GM12878 (cell line): ENCODE measurements at regions not wholly inside any gene's neighbourhood (a gene's known extent, or its start where the extent isn't known, plus 50 kb on each side); places are given as distances from the start of the nearest gene placed in this dataset.

Experiments used
- ATAC-seq: fragments of 200-7000 bp; cut with Tn5 transposase; 3 replicates; pipeline ENCODE4 v1.9.1; 2020; ENCODE audit warnings: mild to moderate bottlenecking, moderate library complexity
- BruUV-seq: library from RNA; stranded (reverse); fragments of 400-500 nt; replicated peaks from 2 replicates; lab custom pipeline; 2021; lab: Mats Ljungman, UMichigan
- CTCF ChIA-PET: fragments of 300-600 bp; sonication (Branson Sonifier 250); formaldehyde crosslinking; extraction: SDS; loops from one replicate; lab custom pipeline; 2021; ENCODE audit warnings: inconsistent platforms; lab: Yijun Ruan, JAX
- POLR2A ChIA-PET: fragments of 350-600 bp; formaldehyde crosslinking; extraction: SDS; loops from one replicate; lab custom pipeline; 2021; ENCODE audit warnings: inconsistent platforms; lab: Charles Lee
- RAD21 ChIA-PET: fragments of 300-600 bp; sonication (Branson Sonifier 250); formaldehyde crosslinking; loops from one replicate; lab custom pipeline; 2023; ENCODE audit warnings: antibody characterized with exemption; ENCODE audit not compliant: unreplicated experiment; lab: Charles Lee
- SMC1A ChIA-PET: fragments of 300-600 bp; sonication (Branson Sonifier 250); formaldehyde crosslinking; loops from one replicate; lab custom pipeline; 2023; ENCODE audit not compliant: unreplicated experiment, uncharacterized antibody; lab: Charles Lee
- DNase-seq: peaks from one replicate; pipeline ENCODE4 v3.0.0-alpha.2; 2011; ENCODE audit warnings: low read depth, low spot score
- FAIRE-seq: peaks from 3 replicates; lab custom pipeline; 2011; peaks lifted over from hg19 to GRCh38; lab: Jason Lieb, UNC
- H2AFZ ChIP-seq: 2 replicates; pipeline ENCODE4 v1.6.0; 2011; ENCODE audit warnings: low read depth, low read length, control low read depth; ENCODE audit not compliant: control insufficient read depth
- H3K27ac ChIP-seq: 2 replicates; pipeline ENCODE4 v1.5.1; 2011; ENCODE audit warnings: control low read depth; ENCODE audit not compliant: control insufficient read depth, insufficient read depth
- H3K27me3 ChIP-seq, 2 experiments: replicated peaks in 1 of 2; 2 replicates each; pipeline versions ENCODE4 v1.6.0 to v1.6.1; 2011; ENCODE audit warnings: low read length in 1 of 2; ENCODE audit not compliant: control insufficient read depth in 2 of 2, insufficient read depth in 2 of 2
- H3K36me3 ChIP-seq, 2 experiments: 2 replicates each; pipeline ENCODE4 v1.5.1; 2011; ENCODE audit warnings: low read length in 1 of 2; ENCODE audit not compliant: control insufficient read depth in 2 of 2, insufficient read depth in 2 of 2
- H3K4me1 ChIP-seq: 2 replicates; pipeline ENCODE4 v1.6.1; 2011; ENCODE audit warnings: mild to moderate bottlenecking, low read length, moderate library complexity, mixed read lengths; ENCODE audit not compliant: control insufficient read depth, insufficient read depth
- H3K4me2 ChIP-seq: 2 replicates; pipeline ENCODE4 v1.6.0; 2011; ENCODE audit warnings: control low read depth; ENCODE audit not compliant: control insufficient read depth, insufficient read depth
- H3K4me3 ChIP-seq: fragments of 200-600 bp; sonication (generic); 2 replicates; pipeline ENCODE4 v1.5.1; 2016
- H3K79me2 ChIP-seq: 2 replicates; pipeline ENCODE4 v1.6.0; 2011; ENCODE audit warnings: low read length; ENCODE audit not compliant: control insufficient read depth, insufficient read depth
- H3K9ac ChIP-seq: 2 replicates; pipeline ENCODE4 v1.8.0; 2011; ENCODE audit warnings: low read length, control low read depth, mixed read lengths; ENCODE audit not compliant: control insufficient read depth, insufficient read depth
- H3K9me3 ChIP-seq: replicated peaks from 3 replicates; pipeline ENCODE4 v1.5.1; 2011; ENCODE audit warnings: mild to moderate bottlenecking, low read length; ENCODE audit not compliant: control insufficient read depth, insufficient read depth
- H4K20me1 ChIP-seq: 2 replicates; pipeline ENCODE4 v1.6.0; 2011; ENCODE audit not compliant: control insufficient read depth, insufficient read depth
- BHLHE40 ChIP-seq, 2 experiments: fragments of 450-650 bp in 1 of 2; IDR thresholded peaks; 2 replicates each; pipeline ENCODE4 v1.6.1; 2011 to 2017; ENCODE audit warnings: low read depth in 2 of 2, borderline replicate concordance in 1 of 2, improper control_type of control experiment in 1 of 2, low read length in 1 of 2, mild to moderate bottlenecking in 1 of 2
- CHD4 ChIP-seq: fragments of 200-600 bp; sonication (generic); IDR thresholded peaks from 2 replicates; pipeline ENCODE4 v1.6.1; 2016; ENCODE audit warnings: mild to moderate bottlenecking
- EED ChIP-seq: sonication (generic); IDR thresholded peaks from 2 replicates; pipeline ENCODE4 v1.6.1; 2016; ENCODE audit warnings: antibody characterized with exemption, low read depth
- IRF4 ChIP-seq: IDR thresholded peaks from 2 replicates; pipeline ENCODE4 v1.6.1; 2011; ENCODE audit warnings: low read depth, low read length
- JUND ChIP-seq: IDR thresholded peaks from 2 replicates; pipeline ENCODE4 v1.6.1; 2012; ENCODE audit warnings: low read depth, mild to moderate bottlenecking, low read length, improper control_type of control experiment, moderate library complexity
- MTA3 ChIP-seq: IDR thresholded peaks from 2 replicates; pipeline ENCODE4 v1.6.1; 2012; ENCODE audit warnings: low read length, inconsistent platforms, borderline replicate concordance
- MXI1 ChIP-seq: fragments of 150-350 bp; IDR thresholded peaks from 2 replicates; pipeline ENCODE4 v1.6.1; 2011; ENCODE audit warnings: low read depth, mild to moderate bottlenecking, inconsistent platforms, low read length, improper control_type of control experiment
- PAX5 ChIP-seq: IDR thresholded peaks from 2 replicates; pipeline ENCODE4 v1.6.1; 2011; ENCODE audit warnings: low read depth, low read length, borderline replicate concordance
- RCOR1 ChIP-seq: conservative IDR thresholded peaks from 2 replicates; pipeline ENCODE4 v1.6.1; 2012; ENCODE audit warnings: low read depth, low read length, improper control_type of control experiment
- SIN3A ChIP-seq: IDR thresholded peaks from 2 replicates; pipeline ENCODE4 v1.6.1; 2012; ENCODE audit warnings: low read depth, low read length, improper control_type of control experiment
- SUZ12 ChIP-seq: fragments of 200-600 bp; sonication (generic); IDR thresholded peaks from one replicate; pipeline ENCODE4 v1.6.1; 2018; ENCODE audit warnings: antibody characterized with exemption, mild to moderate bottlenecking; ENCODE audit not compliant: unreplicated experiment
- TBL1XR1 ChIP-seq: IDR thresholded peaks from 2 replicates; pipeline ENCODE4 v1.6.1; 2012; ENCODE audit warnings: low read depth, low read length, improper control_type of control experiment
- TCF12 ChIP-seq: IDR thresholded peaks from 2 replicates; pipeline ENCODE4 v1.6.1; 2011; ENCODE audit warnings: low read depth, mild to moderate bottlenecking, low read length
- WGBS: methylation state at CpG from one replicate; pipeline ENCODE4 v1.1.6; 2016; ENCODE audit warnings: low lambda C conversion rate; ENCODE audit not compliant: insufficient replicate concordance, insufficient coverage; ENCODE audit errors: missing lambda C conversion rate; 5-methylcytosine and 5-hydroxymethylcytosine counted together
- in situ Hi-C: fragments of 300-500 bp; cut with MboI; formaldehyde crosslinking; loops from 9 replicates; pipeline ENCODE4 v1.14.3; 2018; ENCODE audit warnings: mixed read lengths
- intact Hi-C: fragments of 100-400 bp; cut with micrococcal nuclease; formaldehyde crosslinking; loops from one replicate; pipeline ENCODE4 v1.14.2; 2022; ENCODE audit not compliant: unreplicated experiment
- TF ChIP-seq, protein P1 (sequence below): fragments of 450-650 bp; IDR thresholded peaks from 2 replicates; pipeline ENCODE4 v1.6.1; 2016; ENCODE audit warnings: mild to moderate bottlenecking
- TF ChIP-seq, protein P2 (sequence below): fragments of 150-350 bp; IDR thresholded peaks from 2 replicates; pipeline ENCODE4 v1.6.1; 2014; ENCODE audit warnings: mild to moderate bottlenecking, low read depth, low read length
- TF ChIP-seq, protein P3 (sequence below): fragments of 450-650 bp; IDR thresholded peaks from 2 replicates; pipeline ENCODE4 v1.6.1; 2017; ENCODE audit warnings: mild to moderate bottlenecking
- TF ChIP-seq, protein P4 (sequence below): fragments of 450-650 bp; formaldehyde crosslinking; IDR thresholded peaks from 2 replicates; pipeline ENCODE4 v1.5.0; 2022; ENCODE audit warnings: mild to moderate bottlenecking, missing genetic modification characterization

DNA sequence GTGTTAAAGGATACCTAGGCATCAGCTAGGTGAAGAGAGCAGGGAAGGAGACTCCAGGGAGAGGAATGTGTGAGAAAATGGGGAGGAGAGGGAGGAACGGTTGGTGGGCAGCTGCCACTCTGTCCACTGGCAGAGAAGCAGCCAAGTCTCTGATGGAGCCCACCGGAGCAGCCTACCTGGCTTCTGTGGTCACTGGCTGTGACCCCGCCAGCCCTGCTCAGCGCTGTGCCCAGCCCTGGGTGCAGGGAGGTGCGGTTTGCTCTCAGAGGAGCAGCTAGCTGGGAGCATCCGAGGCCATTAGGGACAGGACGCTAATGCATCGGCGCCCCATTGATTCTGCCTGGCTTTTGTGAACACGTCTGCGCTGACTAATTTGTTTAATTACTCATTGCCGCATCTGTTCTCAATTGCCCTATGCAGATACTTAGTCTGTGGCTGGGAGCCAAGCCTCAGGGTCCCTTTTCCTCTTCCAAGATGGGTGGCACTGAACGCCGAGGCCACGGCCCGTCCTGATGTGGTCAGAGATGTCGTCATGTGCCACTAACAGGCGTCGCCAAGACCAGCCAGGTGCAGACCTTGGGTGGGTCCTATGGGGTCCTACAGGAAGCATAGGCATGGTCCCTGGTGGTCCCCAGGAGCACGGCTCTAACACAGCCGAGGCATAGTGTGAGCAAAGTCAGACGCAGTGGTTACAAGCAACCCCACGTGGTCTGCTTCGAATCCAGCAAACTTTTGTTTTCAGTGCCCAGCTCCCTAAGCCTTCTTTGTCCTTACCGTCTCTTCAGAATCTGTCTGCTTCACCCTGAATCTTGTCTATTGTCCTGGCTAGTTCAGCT lies 82.0 kb downstream of the RRM2 start:
- no TSS peak for BruUV-seq
- no peak overlapping the region for H2AFZ ChIP-seq
- 78% methylated on average over 25 of the region's 25 CpGs for WGBS
- ATAC-seq = no peak
- H3K9me3 ChIP-seq = no peaks in the 10 kb centered on the region
- H3K4me2 ChIP-seq = no peak overlapping the region
- CTCF ChIA-PET = no interaction called here
- no peak overlapping the region for H3K27ac ChIP-seq
- intact Hi-C loops = no loop called here
- H3K4me3 ChIP-seq = no peak overlapping the region
- no peaks in the 10 kb centered on the region for H3K27me3 ChIP-seq
- no peak for DNase-seq
- RAD21 ChIA-PET = no interaction called here
- no peak overlapping the region for H3K9ac ChIP-seq
- H3K36me3 ChIP-seq = no peaks in the 10 kb centered on the region; a peak in 1 of 4 replicates
- H3K79me2 ChIP-seq = no peaks in the 10 kb centered on the region
- H3K4me1 ChIP-seq = no peaks in the 10 kb centered on the region
- SMC1A ChIA-PET = no interaction called here
- in situ Hi-C loops = no loop called here
- FAIRE-seq = no peak
- no peaks in the 10 kb centered on the region for H4K20me1 ChIP-seq
- POLR2A ChIA-PET = no interaction called here
- TF ChIP-seq, protein P1, sequence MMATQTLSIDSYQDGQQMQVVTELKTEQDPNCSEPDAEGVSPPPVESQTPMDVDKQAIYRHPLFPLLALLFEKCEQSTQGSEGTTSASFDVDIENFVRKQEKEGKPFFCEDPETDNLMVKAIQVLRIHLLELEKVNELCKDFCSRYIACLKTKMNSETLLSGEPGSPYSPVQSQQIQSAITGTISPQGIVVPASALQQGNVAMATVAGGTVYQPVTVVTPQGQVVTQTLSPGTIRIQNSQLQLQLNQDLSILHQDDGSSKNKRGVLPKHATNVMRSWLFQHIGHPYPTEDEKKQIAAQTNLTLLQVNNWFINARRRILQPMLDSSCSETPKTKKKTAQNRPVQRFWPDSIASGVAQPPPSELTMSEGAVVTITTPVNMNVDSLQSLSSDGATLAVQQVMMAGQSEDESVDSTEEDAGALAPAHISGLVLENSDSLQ = no peak
- TF ChIP-seq CHD4 (no peak), TCF12 (no peak), TBL1XR1 (no peak), JUND (no peak), BHLHE40 (IDR thresholded peaks at IDR 0.05; ENCODE audit: borderline replicate concordance in 1 of 2, low read depth in 2 of 2, low read length in 1 of 2) (no peak), SIN3A (no peak), MXI1 (no peak), PAX5 (no peak), EED (no peak), MTA3 (no peak), RCOR1 (no peak), IRF4 (no peak), SUZ12 (no peak)
- TF ChIP-seq, protein P2, sequence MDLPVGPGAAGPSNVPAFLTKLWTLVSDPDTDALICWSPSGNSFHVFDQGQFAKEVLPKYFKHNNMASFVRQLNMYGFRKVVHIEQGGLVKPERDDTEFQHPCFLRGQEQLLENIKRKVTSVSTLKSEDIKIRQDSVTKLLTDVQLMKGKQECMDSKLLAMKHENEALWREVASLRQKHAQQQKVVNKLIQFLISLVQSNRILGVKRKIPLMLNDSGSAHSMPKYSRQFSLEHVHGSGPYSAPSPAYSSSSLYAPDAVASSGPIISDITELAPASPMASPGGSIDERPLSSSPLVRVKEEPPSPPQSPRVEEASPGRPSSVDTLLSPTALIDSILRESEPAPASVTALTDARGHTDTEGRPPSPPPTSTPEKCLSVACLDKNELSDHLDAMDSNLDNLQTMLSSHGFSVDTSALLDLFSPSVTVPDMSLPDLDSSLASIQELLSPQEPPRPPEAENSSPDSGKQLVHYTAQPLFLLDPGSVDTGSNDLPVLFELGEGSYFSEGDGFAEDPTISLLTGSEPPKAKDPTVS = no peak
- TF ChIP-seq, protein P3, sequence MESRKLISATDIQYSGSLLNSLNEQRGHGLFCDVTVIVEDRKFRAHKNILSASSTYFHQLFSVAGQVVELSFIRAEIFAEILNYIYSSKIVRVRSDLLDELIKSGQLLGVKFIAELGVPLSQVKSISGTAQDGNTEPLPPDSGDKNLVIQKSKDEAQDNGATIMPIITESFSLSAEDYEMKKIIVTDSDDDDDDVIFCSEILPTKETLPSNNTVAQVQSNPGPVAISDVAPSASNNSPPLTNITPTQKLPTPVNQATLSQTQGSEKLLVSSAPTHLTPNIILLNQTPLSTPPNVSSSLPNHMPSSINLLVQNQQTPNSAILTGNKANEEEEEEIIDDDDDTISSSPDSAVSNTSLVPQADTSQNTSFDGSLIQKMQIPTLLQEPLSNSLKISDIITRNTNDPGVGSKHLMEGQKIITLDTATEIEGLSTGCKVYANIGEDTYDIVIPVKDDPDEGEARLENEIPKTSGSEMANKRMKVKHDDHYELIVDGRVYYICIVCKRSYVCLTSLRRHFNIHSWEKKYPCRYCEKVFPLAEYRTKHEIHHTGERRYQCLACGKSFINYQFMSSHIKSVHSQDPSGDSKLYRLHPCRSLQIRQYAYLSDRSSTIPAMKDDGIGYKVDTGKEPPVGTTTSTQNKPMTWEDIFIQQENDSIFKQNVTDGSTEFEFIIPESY = no peak
- TF ChIP-seq, protein P4, sequence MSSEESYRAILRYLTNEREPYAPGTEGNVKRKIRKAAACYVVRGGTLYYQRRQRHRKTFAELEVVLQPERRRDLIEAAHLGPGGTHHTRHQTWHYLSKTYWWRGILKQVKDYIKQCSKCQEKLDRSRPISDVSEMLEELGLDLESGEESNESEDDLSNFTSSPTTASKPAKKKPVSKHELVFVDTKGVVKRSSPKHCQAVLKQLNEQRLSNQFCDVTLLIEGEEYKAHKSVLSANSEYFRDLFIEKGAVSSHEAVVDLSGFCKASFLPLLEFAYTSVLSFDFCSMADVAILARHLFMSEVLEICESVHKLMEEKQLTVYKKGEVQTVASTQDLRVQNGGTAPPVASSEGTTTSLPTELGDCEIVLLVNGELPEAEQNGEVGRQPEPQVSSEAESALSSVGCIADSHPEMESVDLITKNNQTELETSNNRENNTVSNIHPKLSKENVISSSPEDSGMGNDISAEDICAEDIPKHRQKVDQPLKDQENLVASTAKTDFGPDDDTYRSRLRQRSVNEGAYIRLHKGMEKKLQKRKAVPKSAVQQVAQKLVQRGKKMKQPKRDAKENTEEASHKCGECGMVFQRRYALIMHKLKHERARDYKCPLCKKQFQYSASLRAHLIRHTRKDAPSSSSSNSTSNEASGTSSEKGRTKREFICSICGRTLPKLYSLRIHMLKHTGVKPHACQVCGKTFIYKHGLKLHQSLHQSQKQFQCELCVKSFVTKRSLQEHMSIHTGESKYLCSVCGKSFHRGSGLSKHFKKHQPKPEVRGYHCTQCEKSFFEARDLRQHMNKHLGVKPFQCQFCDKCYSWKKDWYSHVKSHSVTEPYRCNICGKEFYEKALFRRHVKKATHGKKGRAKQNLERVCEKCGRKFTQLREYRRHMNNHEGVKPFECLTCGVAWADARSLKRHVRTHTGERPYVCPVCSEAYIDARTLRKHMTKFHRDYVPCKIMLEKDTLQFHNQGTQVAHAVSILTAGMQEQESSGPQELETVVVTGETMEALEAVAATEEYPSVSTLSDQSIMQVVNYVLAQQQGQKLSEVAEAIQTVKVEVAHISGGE (CRISPR knock-in tag) = no peak
